Vagina (tissue), 2 donors: ENCODE measurements at regions not wholly inside any gene's neighbourhood (a gene's known extent, or its start where the extent isn't known, plus 50 kb on each side); places are given as distances from the start of the nearest gene placed in this dataset.
"Not testable (repeated sequence)": the region's sequence is repeated elsewhere in the genome, so short reads cannot be mapped to it uniquely, and the experiment has no call there.

Experiments used
- DNase-seq, 2 donors: peaks; one replicate each; pipeline ENCODE4 v3.0.0-alpha.2; 2017; ENCODE audit errors: extremely low spot score in 2 of 2
- H3K27ac ChIP-seq: fragments of 200-600 bp; sonication (generic); one replicate; pipeline ENCODE4 v1.5.1; 2019
- H3K27me3 ChIP-seq: fragments of 200-600 bp; sonication (generic); one replicate; pipeline ENCODE4 v1.5.1; 2019
- H3K36me3 ChIP-seq, 2 donors: fragments of 200-600 bp; sonication (generic); one replicate each; pipeline ENCODE4 v1.5.1; 2017 to 2019
- H3K4me1 ChIP-seq: fragments of 200-600 bp; sonication (generic); one replicate; pipeline ENCODE4 v1.5.1; 2019
- H3K4me3 ChIP-seq, 2 donors: fragments of 200-600 bp; sonication (generic); 1 replicate in 1 of 2; 2 replicates in 1 of 2; pipeline ENCODE4 v1.5.1; 2016 to 2019
- H3K9me3 ChIP-seq: fragments of 200-600 bp; sonication (generic); one replicate; pipeline ENCODE4 v1.5.1; 2019
- CTCF ChIP-seq, 3 experiments: fragments of 450-650 bp in 2 of 3; fragments of 200-600 bp in 1 of 3; sonication (generic) in 1 of 3; IDR thresholded peaks; one replicate each; pipeline ENCODE4 v1.5.1; 2017 to 2019; ENCODE audit warnings: antibody characterized with exemption in 3 of 3, mild to moderate bottlenecking in 2 of 3, moderate library complexity in 2 of 3
- POLR2A ChIP-seq, 2 donors: fragments of 450-650 bp; IDR thresholded peaks; one replicate each; pipeline ENCODE4 v1.6.1; 2017; ENCODE audit warnings: antibody characterized with exemption in 2 of 2, mild to moderate bottlenecking in 2 of 2, moderate library complexity in 2 of 2
- POLR2AphosphoS5 ChIP-seq, 2 donors: sonication (generic); formaldehyde crosslinking; IDR thresholded peaks; one replicate each; pipeline ENCODE4 v1.9.0; 2017; ENCODE audit warnings: antibody characterized with exemption in 2 of 2, mild to moderate bottlenecking in 2 of 2, low read depth in 1 of 2; ENCODE audit not compliant: insufficient read depth in 1 of 2
- intact Hi-C: fragments of 100-400 bp; cut with DNase I; formaldehyde crosslinking; loops from one replicate; pipeline ENCODE4 v1.15.1; 2023

- TF ChIP-seq POLR2A (IDR thresholded peaks at IDR 0.05) (no peak), CTCF (IDR thresholded peaks at IDR 0.05) (no peak), POLR2AphosphoS5 (IDR thresholded peaks at IDR 0.05; ENCODE audit: insufficient read depth in 1 of 2, low read depth in 1 of 2) (no peak)
- no peaks in the 10 kb centered on the region for H3K27me3 ChIP-seq
- no peaks in the 10 kb centered on the region for H3K36me3 ChIP-seq
- H3K4me1 ChIP-seq, result no peaks in the 10 kb centered on the region
- H3K4me3 ChIP-seq, result no peak overlapping the region
- intact Hi-C loops, result no loop called here
- no peaks in the 10 kb centered on the region for H3K9me3 ChIP-seq
- DNase-seq, result no peak
- no peak overlapping the region for H3K27ac ChIP-seq
Measured at GRCh38 chr14:97066068-97066899, 269.1 kb downstream of the VRK1 start.

GRCh38 chr14:97068293-97068692 lies 271.1 kb downstream of the VRK1 start:
- H3K36me3 ChIP-seq, H3K27ac ChIP-seq, H3K4me3 ChIP-seq, DNase-seq, H3K27me3 ChIP-seq, H3K4me1 ChIP-seq, intact Hi-C loops, H3K9me3 ChIP-seq: not testable (repeated sequence)

- Histone ChIP-seq H3K27me3 (no peaks in the 10 kb centered on the region), H3K27ac (no peak overlapping the region), H3K4me1 (no peaks in the 10 kb centered on the region), H3K4me3 (no peak overlapping the region), H3K36me3 (no peaks in the 10 kb centered on the region), H3K9me3 (no peaks in the 10 kb centered on the region)
- no peak for DNase-seq
- TF ChIP-seq POLR2AphosphoS5 (IDR thresholded peaks at IDR 0.05; ENCODE audit: insufficient read depth in 1 of 2, low read depth in 1 of 2), result no peak
- intact Hi-C loops, result no loop called here
Measured at GRCh38 chr14:97070259-97070658, 273.1 kb downstream of the VRK1 start.

- no peaks in the 10 kb centered on the region for H3K27me3 ChIP-seq
- no peak for TF ChIP-seq POLR2A (IDR thresholded peaks at IDR 0.05)
- TF ChIP-seq CTCF (IDR thresholded peaks at IDR 0.05), result no peak
- no peak for TF ChIP-seq POLR2AphosphoS5 (IDR thresholded peaks at IDR 0.05; ENCODE audit: insufficient read depth in 1 of 2, low read depth in 1 of 2)
- no peak for DNase-seq
- intact Hi-C loops, result no loop called here
- H3K36me3 ChIP-seq, result no peaks in the 10 kb centered on the region
- H3K9me3 ChIP-seq, result no peaks in the 10 kb centered on the region
- no peak overlapping the region for H3K4me3 ChIP-seq
- no peaks in the 10 kb centered on the region for H3K4me1 ChIP-seq
- no peak overlapping the region for H3K27ac ChIP-seq
Measured at GRCh38 chr14:97071177-97071576, 274.0 kb downstream of the VRK1 start.

- intact Hi-C loops, result no loop called here
- no peak for DNase-seq
- TF ChIP-seq POLR2AphosphoS5 (IDR thresholded peaks at IDR 0.05; ENCODE audit: insufficient read depth in 1 of 2, low read depth in 1 of 2), result no peak
- TF ChIP-seq CTCF (IDR thresholded peaks at IDR 0.05), result no peak
- TF ChIP-seq POLR2A (IDR thresholded peaks at IDR 0.05), result no peak
- no peaks in the 10 kb centered on the region for H3K4me1 ChIP-seq
- H3K4me3 ChIP-seq, result no peak overlapping the region
- no peaks in the 10 kb centered on the region for H3K36me3 ChIP-seq
- H3K27me3 ChIP-seq, result no peaks in the 10 kb centered on the region
- H3K27ac ChIP-seq, result no peak overlapping the region
- no peaks in the 10 kb centered on the region for H3K9me3 ChIP-seq
Measured at GRCh38 chr14:97073622-97074021, 276.4 kb downstream of the VRK1 start.

- Histone ChIP-seq H3K9me3 (no peaks in the 10 kb centered on the region), H3K27ac (no peak overlapping the region), H3K4me3 (no peak overlapping the region), H3K36me3 (no peaks in the 10 kb centered on the region), H3K27me3 (no peaks in the 10 kb centered on the region), H3K4me1 (no peaks in the 10 kb centered on the region)
- intact Hi-C loops, result no loop called here
- TF ChIP-seq POLR2A (IDR thresholded peaks at IDR 0.05) (no peak), POLR2AphosphoS5 (IDR thresholded peaks at IDR 0.05; ENCODE audit: insufficient read depth in 1 of 2, low read depth in 1 of 2) (no peak), CTCF (IDR thresholded peaks at IDR 0.05) (no peak)
- DNase-seq, result no peak
Measured at GRCh38 chr14:97074456-97074855, 277.3 kb downstream of the VRK1 start.
